OCI-LY3 (cell line): ENCODE measurements at regions not wholly inside any gene's neighbourhood (a gene's known extent, or its start where the extent isn't known, plus 50 kb on each side); places are given as distances from the start of the nearest gene placed in this dataset.

ENCODE experiments used
- EZH2phosphoT487 ChIP-seq: fragments of 200-600 bp; shearing (Covaris generic); IDR thresholded peaks from 2 replicates; pipeline ENCODE4 v1.6.1; 2018; ENCODE audit warnings: antibody characterized with exemption, mixed run types, low read depth
- TF ChIP-seq, protein P1 (sequence below): fragments of 200-600, 300-600 bp; sonication (generic); IDR thresholded peaks from 2 replicates; pipeline ENCODE4 v1.5.1; 2014; ENCODE audit warnings: antibody characterized with exemption, low read length, low read depth

DNA sequence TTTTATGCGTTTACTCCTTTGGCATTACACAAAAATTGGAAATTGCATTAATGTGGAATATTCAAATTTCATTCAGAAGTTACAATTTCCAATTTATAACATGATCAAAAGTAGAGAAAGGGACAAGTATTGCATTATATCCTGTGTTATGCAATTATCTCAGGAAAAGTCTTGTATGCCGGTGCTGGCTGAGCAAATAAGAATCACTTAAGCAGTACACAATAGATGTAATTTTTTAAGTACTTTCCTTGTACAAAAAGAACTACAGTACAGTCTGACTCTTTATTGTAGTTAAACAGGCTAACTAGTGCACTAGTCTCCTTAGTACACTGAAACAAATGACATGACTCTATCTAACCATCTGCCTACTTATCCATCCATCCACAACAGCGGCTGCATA lies 493.2 kb upstream of the KCNMB2 start:
- TF ChIP-seq, protein P1, sequence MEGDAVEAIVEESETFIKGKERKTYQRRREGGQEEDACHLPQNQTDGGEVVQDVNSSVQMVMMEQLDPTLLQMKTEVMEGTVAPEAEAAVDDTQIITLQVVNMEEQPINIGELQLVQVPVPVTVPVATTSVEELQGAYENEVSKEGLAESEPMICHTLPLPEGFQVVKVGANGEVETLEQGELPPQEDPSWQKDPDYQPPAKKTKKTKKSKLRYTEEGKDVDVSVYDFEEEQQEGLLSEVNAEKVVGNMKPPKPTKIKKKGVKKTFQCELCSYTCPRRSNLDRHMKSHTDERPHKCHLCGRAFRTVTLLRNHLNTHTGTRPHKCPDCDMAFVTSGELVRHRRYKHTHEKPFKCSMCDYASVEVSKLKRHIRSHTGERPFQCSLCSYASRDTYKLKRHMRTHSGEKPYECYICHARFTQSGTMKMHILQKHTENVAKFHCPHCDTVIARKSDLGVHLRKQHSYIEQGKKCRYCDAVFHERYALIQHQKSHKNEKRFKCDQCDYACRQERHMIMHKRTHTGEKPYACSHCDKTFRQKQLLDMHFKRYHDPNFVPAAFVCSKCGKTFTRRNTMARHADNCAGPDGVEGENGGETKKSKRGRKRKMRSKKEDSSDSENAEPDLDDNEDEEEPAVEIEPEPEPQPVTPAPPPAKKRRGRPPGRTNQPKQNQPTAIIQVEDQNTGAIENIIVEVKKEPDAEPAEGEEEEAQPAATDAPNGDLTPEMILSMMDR = no peak
- no peak for TF ChIP-seq EZH2phosphoT487
